H54 (cell line): ENCODE measurements at regions not wholly inside any gene's neighbourhood (a gene's known extent, or its start where the extent isn't known, plus 50 kb on each side); places are given as distances from the start of the nearest gene placed in this dataset.
"Not testable (repeated sequence)": the region's sequence is repeated elsewhere in the genome, so short reads cannot be mapped to it uniquely, and the experiment has no call there.

Experiments
- DNase-seq: peaks from one replicate; pipeline ENCODE4 v3.0.0; 2011; ENCODE audit warnings: low spot score, mixed read lengths; ENCODE audit not compliant: insufficient read length
- FAIRE-seq: peaks from 3 replicates; lab custom pipeline; 2011; peaks lifted over from hg19 to GRCh38; lab: Jason Lieb, UNC
- POLR2A ChIP-seq: IDR thresholded peaks from 2 replicates; pipeline ENCODE4 v1.6.1; 2011; ENCODE audit warnings: low read depth, mild to moderate bottlenecking, low read length

DNA sequence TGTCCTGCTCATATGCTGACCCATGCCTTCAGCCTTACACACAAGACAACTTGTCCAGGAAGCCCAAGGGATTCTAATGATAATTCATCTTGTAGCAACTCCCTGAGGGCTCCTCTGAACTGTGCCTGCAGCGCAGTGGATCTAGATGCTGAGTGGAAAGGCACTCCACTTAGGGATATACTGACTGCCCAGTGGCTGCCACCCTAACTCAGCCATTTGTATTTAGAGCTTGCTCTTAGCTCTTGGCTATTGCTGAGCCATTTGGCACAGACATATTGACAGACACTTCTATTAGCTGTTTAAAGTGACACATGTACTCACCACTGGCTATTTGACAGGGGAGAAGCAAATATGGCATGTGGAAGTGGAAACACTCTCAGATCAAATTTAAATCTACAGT is 278.3 kb upstream of the SGK1 start:
- FAIRE-seq, result no peak
- DNase-seq, result no peak
- TF ChIP-seq POLR2A, result no peak

DNA sequence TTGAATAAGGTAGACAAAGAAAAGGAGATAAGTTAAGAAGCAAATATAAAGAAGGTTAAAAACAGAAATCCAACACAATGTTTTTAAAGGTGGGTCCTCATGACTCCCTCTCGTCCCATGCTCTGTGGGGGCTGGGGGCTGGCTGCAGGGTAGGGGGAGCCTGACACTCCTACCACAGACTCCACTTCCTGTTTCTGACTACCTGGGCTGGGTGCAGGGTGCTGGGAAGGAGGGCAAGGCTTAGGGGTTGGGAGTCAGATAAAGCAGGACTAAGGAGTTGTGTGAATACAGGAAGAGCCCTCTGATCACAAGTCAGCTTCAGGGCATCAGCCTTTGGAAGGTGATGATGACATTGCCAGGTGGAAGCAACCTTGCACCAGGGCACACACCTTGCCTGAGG is 277.0 kb upstream of the SGK1 start:
- FAIRE-seq, result no peak
- no peak for TF ChIP-seq POLR2A

DNA sequence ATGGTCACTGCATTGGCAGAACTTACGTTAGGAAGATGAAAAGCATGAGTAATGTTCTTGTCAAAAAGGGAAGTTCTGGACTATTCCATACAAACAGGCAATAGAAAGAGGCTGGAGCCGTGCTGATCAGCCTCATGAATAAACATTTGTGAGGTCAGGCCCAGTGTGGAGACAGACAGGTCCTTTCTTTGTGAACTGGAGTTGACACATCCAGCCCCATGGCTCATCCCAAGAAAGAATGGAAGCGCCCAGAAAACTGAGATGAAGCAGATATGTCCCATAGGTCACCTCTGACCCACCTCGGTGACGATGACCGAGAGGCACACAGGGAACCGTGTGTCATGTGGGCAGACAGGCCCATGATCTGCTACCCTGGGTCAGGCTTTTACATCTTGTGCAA is 276.0 kb upstream of the SGK1 start:
- FAIRE-seq (no peak), DNase-seq (no peak)

More for the DNA sequence above, 277.0 kb upstream of the SGK1 start:
- DNase-seq, result no peak

DNA sequence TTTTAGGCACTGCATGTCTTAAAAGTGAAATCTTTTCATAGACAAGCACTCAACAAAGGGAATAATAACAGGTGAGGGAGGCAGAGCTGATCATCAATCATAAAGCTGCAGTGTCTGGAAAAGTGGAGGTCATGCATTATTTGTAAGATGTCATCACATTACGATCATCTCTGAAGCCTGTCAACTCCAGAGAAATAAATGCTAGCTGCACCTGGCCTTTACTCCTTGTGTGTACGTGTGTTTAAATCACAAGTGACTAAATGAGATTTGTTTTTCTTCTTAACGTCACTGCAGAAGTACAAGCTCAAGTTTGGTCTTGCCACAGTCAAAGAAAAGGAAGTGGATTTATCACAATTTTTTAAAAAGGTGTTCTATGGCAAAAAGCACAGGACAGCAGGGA is 275.5 kb upstream of the SGK1 start:
- no peak for FAIRE-seq
- no peak for TF ChIP-seq POLR2A
- no peak for DNase-seq

More for the DNA sequence above, 276.0 kb upstream of the SGK1 start:
- no peak for TF ChIP-seq POLR2A

DNA sequence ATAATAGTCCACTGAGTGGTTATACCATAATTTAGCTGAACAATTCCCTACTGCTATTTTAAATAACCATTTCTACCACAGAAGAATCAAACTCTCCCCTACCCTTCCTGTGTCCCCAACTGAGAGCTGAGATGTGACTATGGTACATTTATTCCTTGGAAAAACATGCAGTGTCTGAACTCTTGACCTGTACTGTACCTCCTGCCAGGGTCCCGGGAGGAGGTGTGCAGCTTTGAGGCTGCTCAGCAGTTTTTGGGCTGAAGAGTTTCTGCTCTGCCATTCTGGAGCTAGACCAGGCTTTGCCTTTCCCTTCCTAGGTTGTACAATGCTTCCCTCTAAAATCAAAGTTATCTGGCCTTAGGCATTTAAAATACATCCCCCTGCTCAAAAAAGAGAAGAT is 275.1 kb upstream of the SGK1 start:
- no peak for TF ChIP-seq POLR2A
- FAIRE-seq (no peak), DNase-seq (no peak)

DNA sequence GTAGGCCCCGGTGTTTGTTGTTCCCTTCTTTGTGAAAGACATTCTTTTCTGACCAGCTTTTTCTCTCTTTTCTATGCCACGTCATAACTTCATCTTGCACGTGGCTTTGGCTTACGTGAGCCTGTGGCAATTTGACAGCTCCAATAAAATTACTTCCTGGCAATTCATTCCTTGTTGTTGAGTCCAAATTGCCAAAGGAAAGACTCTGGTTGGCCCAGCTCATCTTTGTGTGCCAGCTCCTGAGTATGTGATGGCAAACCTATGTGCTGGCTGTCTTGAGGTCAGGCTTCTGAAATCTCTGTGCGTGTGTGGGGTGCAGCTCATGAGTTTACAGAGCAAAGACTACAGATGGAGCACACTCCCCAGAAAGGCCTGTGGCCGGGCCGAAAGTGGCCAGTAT is 272.5 kb upstream of the SGK1 start:
- DNase-seq, result no peak
- no peak for FAIRE-seq
- no peak for TF ChIP-seq POLR2A

DNA sequence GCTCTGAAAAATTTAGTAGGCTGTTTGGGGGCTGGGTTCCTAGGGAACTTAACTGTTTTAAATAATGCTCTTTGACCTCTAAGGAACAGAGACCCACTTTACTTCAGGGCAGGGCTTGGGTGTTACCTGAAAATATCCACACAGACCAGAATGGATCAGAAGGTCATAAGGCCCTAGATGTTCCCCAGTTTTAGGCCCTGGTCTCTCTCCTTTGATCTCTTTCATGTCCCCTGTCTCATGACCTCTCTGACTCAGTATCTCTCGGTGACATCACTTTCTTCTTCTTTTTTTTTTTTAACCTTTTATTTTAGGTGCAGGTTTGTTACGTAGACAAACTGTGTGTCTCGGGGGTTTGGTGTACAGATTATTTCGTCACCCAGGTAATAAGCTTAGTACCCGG is 272.1 kb upstream of the SGK1 start:
- FAIRE-seq (no peak), DNase-seq (no peak)
- no peak for TF ChIP-seq POLR2A

DNA sequence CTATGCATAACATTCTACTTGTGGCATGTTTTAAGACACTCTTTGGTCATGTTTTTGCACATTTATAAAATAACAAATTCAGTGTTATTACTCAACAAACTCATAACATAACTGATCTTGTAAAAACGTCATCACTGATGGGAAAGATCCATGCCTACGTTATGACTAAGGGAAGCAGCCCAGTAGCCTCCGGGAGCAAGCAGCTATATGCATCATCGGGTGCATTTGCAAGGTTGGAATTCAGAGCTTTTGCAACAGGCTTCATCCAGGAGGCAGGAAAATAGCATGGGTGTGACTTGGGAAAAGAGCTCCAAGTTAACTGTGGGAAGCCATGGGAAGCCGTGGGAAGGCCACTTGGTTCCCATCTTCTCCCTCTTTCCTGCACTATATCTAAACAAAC is 271.6 kb upstream of the SGK1 start:
- no peak for TF ChIP-seq POLR2A
- DNase-seq, result peak; percentile 39
- FAIRE-seq, result peak; percentile 87

DNA sequence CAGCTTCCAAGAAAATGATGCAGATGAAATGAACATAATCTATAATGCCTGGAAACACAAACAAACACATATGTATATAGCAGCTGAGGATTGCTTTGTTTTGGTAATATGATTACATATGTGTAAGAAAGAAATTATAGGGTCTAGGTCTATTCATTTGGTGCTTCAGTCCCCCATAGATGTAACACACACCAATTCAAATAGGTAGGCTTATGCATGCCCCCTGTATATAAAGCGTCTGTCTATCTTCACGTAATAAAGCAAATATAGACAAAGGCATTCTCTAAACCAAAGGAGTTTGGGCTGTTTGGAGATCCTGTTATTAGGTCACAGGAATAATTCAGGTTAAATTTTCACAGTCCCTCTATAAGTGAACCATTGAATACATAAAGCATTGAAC is 270.4 kb upstream of the SGK1 start:
- no peak for FAIRE-seq
- TF ChIP-seq POLR2A, result no peak
- DNase-seq, result no peak

DNA sequence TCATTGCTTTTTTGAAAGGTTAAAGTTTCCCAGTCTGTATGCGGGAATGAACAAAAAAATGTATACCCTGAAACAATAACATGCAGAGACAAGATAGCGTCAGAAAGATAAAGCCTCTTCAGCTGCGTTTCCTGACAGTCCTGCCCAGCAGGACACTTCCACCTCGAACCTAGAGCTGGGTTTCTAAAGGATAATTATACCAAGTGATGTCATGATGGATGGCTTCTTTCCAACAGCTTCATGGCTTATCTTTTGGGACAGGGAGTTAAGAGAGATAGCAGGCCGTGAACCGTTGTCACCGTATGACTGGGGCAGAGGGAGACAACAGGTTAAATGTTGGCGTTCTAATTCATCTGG is 267.6 kb upstream of the SGK1 start:
- DNase-seq (no peak), FAIRE-seq (no peak)
- no peak for TF ChIP-seq POLR2A

DNA sequence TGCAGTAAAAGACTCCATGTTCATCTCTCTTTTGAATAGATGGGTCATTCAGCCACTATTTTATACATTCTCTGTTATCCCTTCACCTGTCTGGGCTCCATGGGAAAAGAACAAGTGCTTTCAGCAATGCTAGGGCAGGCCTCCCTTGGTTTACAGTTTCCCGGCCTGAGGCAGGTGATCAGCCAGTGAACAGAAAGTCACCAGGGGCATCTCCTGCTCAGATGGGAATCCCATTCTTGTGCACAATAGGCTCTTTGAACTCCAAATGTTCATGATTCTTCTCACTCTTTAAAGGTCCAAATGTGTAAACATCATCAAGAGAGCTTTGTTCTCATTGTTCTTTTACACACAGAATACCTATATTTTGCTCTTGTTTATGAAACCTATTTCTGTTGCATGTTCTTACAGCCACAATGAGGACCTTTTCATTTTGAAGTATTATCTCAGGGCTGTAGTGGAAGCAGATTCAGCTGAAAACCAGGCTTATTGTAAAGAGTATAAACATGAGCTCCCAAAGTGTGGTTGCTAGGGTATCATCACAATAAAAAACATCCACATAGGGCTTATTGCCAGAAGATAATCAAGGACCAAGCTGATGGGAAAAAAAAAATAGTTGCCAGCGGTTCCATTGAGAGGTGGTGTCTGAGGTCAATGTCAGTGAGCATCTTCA is 267.1 kb upstream of the SGK1 start:
- DNase-seq (no peak), FAIRE-seq (no peak)
- no peak for TF ChIP-seq POLR2A

DNA sequence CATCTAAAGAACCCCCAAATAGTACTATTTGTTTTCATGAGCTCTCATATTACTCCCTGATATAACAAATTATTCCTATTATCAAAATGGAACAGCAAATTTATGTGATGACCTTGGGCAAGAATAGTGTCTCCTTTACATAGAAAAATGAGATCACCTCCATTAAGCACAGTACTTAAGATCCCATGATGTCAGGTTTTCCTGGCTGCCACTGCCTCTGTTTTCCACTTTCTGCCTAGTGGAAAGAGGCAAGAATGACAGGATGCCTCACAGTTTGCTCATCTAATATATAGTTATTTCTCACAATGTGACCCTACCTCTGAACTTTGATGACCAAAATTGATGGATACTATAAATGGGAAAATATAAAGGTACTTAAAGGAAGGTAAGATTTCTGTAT is 260.1 kb upstream of the SGK1 start:
- TF ChIP-seq POLR2A, result no peak
- FAIRE-seq, result no peak
- no peak for DNase-seq

DNA sequence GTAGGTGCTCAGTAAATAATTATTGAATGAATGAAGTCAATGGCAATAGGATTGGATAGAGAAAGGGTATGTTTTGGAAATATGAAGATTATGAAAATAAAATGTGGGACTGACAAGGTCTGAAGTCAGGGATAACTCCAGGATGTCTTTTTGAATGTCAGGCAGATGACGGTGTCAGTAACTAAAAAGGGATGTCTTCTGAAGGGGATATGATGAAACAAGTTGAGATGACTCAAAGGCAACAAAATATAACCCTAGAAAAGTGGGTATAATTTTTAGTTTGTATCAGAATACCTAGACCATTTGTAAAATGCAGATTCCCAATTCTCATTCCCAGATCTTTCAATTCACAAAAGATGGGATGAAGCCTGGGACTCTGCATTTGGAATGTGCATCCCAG is 257.3 kb upstream of the SGK1 start:
- FAIRE-seq, result no peak
- no peak for TF ChIP-seq POLR2A
- no peak for DNase-seq

DNA sequence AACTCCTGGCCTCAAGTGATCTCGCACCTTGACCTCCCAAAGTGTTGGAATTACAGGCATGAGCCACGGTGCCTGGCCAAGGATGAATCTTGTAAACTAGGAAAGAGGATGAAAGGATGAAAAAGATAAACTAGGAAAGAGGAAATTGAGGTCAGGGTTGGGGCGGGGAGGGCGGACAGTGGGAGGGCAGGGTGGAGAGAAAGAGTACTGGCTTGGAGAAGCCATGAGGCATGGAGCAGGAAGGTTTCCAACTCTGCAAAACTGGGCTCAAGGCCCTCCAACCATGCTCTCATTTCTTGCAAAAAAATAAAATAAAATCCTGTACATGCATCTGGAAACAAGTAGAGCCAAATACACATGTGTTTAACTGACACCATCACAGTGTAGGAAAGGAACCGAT is 256.6 kb upstream of the SGK1 start:
- FAIRE-seq (no peak), DNase-seq (no peak)
- no peak for TF ChIP-seq POLR2A

DNA sequence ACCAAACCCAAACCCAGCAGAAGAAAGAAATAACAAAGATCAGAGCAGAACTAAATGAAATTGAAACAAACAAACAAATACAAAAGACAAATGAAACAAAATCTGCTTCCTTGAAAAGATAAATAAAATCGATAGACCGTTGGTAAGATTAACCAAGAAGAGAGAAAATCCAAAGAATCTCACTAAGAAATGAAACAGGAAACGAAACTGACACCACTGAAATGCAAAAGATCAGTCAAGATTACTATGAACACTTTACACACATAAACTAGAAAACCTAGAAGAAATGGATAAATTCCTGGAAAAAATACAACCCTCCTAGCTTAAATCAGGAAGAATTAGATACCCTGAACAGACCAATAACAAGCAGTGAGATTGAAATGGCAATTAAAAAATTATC is 252.1 kb upstream of the SGK1 start:
- FAIRE-seq, DNase-seq: not testable (repeated sequence)

DNA sequence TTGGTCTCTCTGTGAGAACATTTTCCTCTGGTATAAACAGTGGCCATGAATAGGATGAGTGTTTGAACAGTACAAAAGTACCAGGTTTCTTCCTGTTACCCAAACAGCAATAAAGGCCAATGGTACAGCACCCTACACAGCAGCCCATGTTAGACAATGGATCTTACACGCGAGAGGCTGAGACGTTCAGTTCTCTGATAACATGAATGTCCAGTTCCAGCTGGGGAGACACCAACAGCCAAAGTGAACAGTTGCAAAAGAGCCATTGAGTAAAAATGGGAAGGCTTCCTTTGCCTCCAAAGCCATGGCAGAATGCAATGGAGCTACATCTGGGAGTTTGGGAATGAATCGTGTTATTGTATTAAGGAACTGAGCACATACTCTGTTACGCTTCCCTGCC is 246.8 kb upstream of the SGK1 start:
- no peak for TF ChIP-seq POLR2A
- no peak for FAIRE-seq
- DNase-seq, result no peak
